Prostate gland (tissue), 2 donors: ENCODE measurements at regions not wholly inside any gene's neighbourhood (a gene's known extent, or its start where the extent isn't known, plus 50 kb on each side); places are given as distances from the start of the nearest gene placed in this dataset.

ENCODE experiments used
- POLR2AphosphoS5 ChIP-seq: sonication (generic); formaldehyde crosslinking; IDR thresholded peaks from one replicate; pipeline ENCODE4 v1.6.1; 2017; ENCODE audit warnings: antibody characterized with exemption
- TF ChIP-seq, protein P1 (sequence below), 4 experiments: fragments of 200-600 bp in 2 of 4; fragments of 450-650 bp in 2 of 4; sonication (generic) in 2 of 4; IDR thresholded peaks; 1 replicate in 3 of 4; 2 replicates in 1 of 4; pipeline ENCODE4 v1.5.1; 2016 to 2019; ENCODE audit warnings: antibody characterized with exemption in 4 of 4, mild to moderate bottlenecking in 2 of 4, moderate library complexity in 2 of 4

DNA sequence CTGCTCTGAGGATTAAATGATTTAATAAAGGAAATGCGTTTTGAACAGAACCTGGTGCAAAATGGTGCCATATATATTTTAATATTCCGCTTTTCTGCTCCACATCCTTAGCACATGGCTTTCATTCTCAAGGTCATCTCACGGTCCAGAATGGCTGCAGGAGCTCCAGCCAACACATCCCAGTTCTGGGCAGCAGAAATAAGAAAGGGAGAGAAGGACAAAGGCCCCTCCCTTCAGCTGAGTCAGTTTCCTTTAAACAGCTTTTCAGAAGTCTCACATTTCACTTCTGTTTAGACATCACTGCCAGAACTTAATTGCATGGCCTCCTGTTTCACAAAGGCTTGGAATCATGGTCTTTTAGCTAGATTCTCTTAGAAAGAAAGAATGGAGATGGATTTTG, 75.2 kb upstream of the LRRN2 start:
- TF ChIP-seq POLR2AphosphoS5 = no peak
- TF ChIP-seq, protein P1, sequence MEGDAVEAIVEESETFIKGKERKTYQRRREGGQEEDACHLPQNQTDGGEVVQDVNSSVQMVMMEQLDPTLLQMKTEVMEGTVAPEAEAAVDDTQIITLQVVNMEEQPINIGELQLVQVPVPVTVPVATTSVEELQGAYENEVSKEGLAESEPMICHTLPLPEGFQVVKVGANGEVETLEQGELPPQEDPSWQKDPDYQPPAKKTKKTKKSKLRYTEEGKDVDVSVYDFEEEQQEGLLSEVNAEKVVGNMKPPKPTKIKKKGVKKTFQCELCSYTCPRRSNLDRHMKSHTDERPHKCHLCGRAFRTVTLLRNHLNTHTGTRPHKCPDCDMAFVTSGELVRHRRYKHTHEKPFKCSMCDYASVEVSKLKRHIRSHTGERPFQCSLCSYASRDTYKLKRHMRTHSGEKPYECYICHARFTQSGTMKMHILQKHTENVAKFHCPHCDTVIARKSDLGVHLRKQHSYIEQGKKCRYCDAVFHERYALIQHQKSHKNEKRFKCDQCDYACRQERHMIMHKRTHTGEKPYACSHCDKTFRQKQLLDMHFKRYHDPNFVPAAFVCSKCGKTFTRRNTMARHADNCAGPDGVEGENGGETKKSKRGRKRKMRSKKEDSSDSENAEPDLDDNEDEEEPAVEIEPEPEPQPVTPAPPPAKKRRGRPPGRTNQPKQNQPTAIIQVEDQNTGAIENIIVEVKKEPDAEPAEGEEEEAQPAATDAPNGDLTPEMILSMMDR (IDR thresholded peaks at IDR 0.05) = no peak
